ENCODE measurements at regions not wholly inside any gene's neighbourhood (a gene's known extent, or its start where the extent isn't known, plus 50 kb on each side); places are given as distances from the start of the nearest gene placed in this dataset.
"Not testable (repeated sequence)": the region's sequence is repeated elsewhere in the genome, so short reads cannot be mapped to it uniquely, and the experiment has no call there.

GRCh38 chr7:55261386-55261770, 103.8 kb upstream of the LANCL2 start:
- no peak for DNase-seq
- H3K9me3 Mint-ChIP-seq: no peaks in the 10 kb centered on the region
- H3K4me3 Mint-ChIP-seq: no peak overlapping the region
- H3K36me3 Mint-ChIP-seq (ENCODE audit: low read depth): no peaks in the 10 kb centered on the region
- no peak overlapping the region for H3K27ac Mint-ChIP-seq
- peaks cover 23% of the 10 kb centered on the region for H3K27me3 Mint-ChIP-seq (ENCODE audit: low read depth, poor library complexity)
- peaks cover 9% of the 10 kb centered on the region for H3K4me1 Mint-ChIP-seq
- TF ChIP-seq CTCF (IDR thresholded peaks at IDR 0.05): no peak

GRCh38 chr7:55265328-55265727, 99.8 kb upstream of the LANCL2 start:
- H3K4me1 Mint-ChIP-seq: peaks cover 15% of the 10 kb centered on the region
- not testable (repeated sequence) for H3K9me3 Mint-ChIP-seq; DNase-seq; H3K4me3 Mint-ChIP-seq; H3K36me3 Mint-ChIP-seq (ENCODE audit: low read depth); H3K27ac Mint-ChIP-seq; H3K27me3 Mint-ChIP-seq (ENCODE audit: low read depth, poor library complexity)

- Mint-ChIP-seq H3K27me3 (ENCODE audit: low read depth, poor library complexity) (peaks cover 12% of the 10 kb centered on the region), H3K36me3 (ENCODE audit: low read depth) (no peaks in the 10 kb centered on the region), H3K4me3 (no peak overlapping the region), H3K4me1 (peaks cover 15% of the 10 kb centered on the region), H3K9me3 (no peaks in the 10 kb centered on the region), H3K27ac (no peak overlapping the region)
- DNase-seq: no peak
- no peak for TF ChIP-seq CTCF (IDR thresholded peaks at IDR 0.05)
These were observed 99.1 kb upstream of the LANCL2 start for GRCh38 chr7:55265836-55266642.

- DNase-seq: no peak
- no peaks in the 10 kb centered on the region for H3K36me3 Mint-ChIP-seq (ENCODE audit: low read depth)
- TF ChIP-seq CTCF (IDR thresholded peaks at IDR 0.05): no peak
- no peak overlapping the region for H3K27ac Mint-ChIP-seq
- H3K27me3 Mint-ChIP-seq (ENCODE audit: low read depth, poor library complexity): peaks cover 10% of the 10 kb centered on the region
- no peaks in the 10 kb centered on the region for H3K9me3 Mint-ChIP-seq
- peaks cover 20% of the 10 kb centered on the region for H3K4me1 Mint-ChIP-seq
- H3K4me3 Mint-ChIP-seq: no peak overlapping the region
These were observed 94.0 kb upstream of the LANCL2 start for GRCh38 chr7:55271069-55271626.

- Mint-ChIP-seq H3K36me3 (ENCODE audit: low read depth) (no peaks in the 10 kb centered on the region), H3K27ac (no peak overlapping the region), H3K27me3 (ENCODE audit: low read depth, poor library complexity) (peaks cover 10% of the 10 kb centered on the region), H3K9me3 (no peaks in the 10 kb centered on the region), H3K4me3 (no peak overlapping the region), H3K4me1 (peaks cover 17% of the 10 kb centered on the region)
- TF ChIP-seq CTCF (IDR thresholded peaks at IDR 0.05): no peak
- DNase-seq: no peak
These were observed 93.5 kb upstream of the LANCL2 start for GRCh38 chr7:55271661-55272060.

- Mint-ChIP-seq H3K27ac (no peak overlapping the region), H3K36me3 (ENCODE audit: low read depth) (no peaks in the 10 kb centered on the region), H3K4me3 (no peak overlapping the region), H3K27me3 (ENCODE audit: low read depth, poor library complexity) (peaks cover 10% of the 10 kb centered on the region), H3K9me3 (no peaks in the 10 kb centered on the region), H3K4me1 (peaks cover 15% of the 10 kb centered on the region)
- DNase-seq: no peak
- no peak for TF ChIP-seq CTCF (IDR thresholded peaks at IDR 0.05)
These were observed 92.8 kb upstream of the LANCL2 start for GRCh38 chr7:55272328-55272727.
